GM12872 (cell line): ENCODE measurements at regions not wholly inside any gene's neighbourhood (a gene's known extent, or its start where the extent isn't known, plus 50 kb on each side); places are given as distances from the start of the nearest gene placed in this dataset.

Experiments
- CTCF ChIP-seq: IDR thresholded peaks from 3 replicates; pipeline ENCODE4 v1.5.1; 2011; ENCODE audit warnings: low read depth, mild to moderate bottlenecking, low read length, moderate library complexity; ENCODE audit not compliant: insufficient read depth

- no peak for TF ChIP-seq CTCF
Measured at GRCh38 chr15:37165395-37165794, 65.0 kb upstream of the MEIS2 start.

- no peak for TF ChIP-seq CTCF
Measured at GRCh38 chr15:37166402-37166801, 66.1 kb upstream of the MEIS2 start.

GRCh38 chr15:37181339-37181738 lies 81.0 kb upstream of the MEIS2 start:
- TF ChIP-seq CTCF = no peak

- TF ChIP-seq CTCF = no peak
Measured at GRCh38 chr15:37199545-37199944, 99.2 kb upstream of the MEIS2 start.

GRCh38 chr15:37203050-37203449 lies 102.7 kb upstream of the MEIS2 start:
- no peak for TF ChIP-seq CTCF

GRCh38 chr15:37204692-37205091 lies 104.3 kb upstream of the MEIS2 start:
- no peak for TF ChIP-seq CTCF

- TF ChIP-seq CTCF = no peak
Measured at GRCh38 chr15:37206690-37207089, 106.3 kb upstream of the MEIS2 start.
